ENCODE measurements at regions not wholly inside any gene's neighbourhood (a gene's known extent, or its start where the extent isn't known, plus 50 kb on each side); places are given as distances from the start of the nearest gene placed in this dataset.
"Not testable (repeated sequence)": the region's sequence is repeated elsewhere in the genome, so short reads cannot be mapped to it uniquely, and the experiment has no call there.

DNA sequence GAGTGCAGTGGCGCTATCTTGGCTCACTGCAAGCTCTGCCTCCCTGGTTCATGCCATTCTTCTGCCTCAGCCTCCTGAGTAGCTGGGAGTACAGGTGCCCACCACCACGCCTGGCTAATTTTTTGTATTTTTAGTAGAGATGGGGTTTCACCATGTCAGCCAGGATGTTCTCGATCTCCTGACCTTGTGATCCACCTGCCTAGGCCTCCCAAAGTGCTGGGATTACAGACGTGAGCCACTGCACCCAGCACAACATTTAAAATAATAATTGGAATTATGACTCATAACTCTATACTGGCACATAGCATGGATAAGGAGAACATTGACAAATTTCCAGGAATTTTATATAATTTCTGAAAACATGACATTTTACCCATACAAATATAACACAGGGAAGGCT is 54.2 kb downstream of the DBET start:
- DNase-seq (ENCODE audit: low read depth in 1 of 2, low spot score in 1 of 2), result not testable (repeated sequence)

- DNase-seq (ENCODE audit: low read depth in 1 of 2, low spot score in 1 of 2), result not testable (repeated sequence)
These were observed 54.1 kb upstream of the DUX4 start for GRCh38 chr4:190119474-190119873.

GRCh38 chr4:190120111-190120514 is 53.5 kb upstream of the DUX4 start:
- not testable (repeated sequence) for DNase-seq (ENCODE audit: low read depth in 1 of 2, low spot score in 1 of 2)

DNA sequence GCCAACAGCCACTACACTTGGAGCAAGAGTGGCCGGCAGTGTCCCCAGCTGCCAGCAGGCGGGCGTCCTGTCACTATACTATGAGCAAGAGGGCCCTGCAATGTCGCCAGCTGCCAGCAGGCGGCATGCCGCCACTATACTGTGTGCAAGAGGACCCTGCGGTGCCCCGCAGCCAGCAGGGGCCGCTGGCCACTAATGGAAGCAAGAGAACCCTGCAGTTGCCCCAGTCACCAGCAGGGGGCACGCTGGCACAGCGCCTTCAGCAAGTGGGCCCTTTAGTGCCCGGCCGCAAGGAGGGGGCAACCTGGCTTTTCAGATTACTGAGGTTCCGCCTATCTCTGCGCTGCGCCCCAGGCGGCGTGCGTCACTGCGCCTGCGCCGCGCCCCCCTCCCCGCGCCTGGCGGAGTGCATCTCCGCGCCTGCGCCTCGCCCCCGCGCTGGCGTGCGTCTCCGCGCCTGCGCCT is 53.0 kb upstream of the DUX4 start:
- DNase-seq (ENCODE audit: low read depth in 1 of 2, low spot score in 1 of 2), result not testable (repeated sequence)

DNA sequence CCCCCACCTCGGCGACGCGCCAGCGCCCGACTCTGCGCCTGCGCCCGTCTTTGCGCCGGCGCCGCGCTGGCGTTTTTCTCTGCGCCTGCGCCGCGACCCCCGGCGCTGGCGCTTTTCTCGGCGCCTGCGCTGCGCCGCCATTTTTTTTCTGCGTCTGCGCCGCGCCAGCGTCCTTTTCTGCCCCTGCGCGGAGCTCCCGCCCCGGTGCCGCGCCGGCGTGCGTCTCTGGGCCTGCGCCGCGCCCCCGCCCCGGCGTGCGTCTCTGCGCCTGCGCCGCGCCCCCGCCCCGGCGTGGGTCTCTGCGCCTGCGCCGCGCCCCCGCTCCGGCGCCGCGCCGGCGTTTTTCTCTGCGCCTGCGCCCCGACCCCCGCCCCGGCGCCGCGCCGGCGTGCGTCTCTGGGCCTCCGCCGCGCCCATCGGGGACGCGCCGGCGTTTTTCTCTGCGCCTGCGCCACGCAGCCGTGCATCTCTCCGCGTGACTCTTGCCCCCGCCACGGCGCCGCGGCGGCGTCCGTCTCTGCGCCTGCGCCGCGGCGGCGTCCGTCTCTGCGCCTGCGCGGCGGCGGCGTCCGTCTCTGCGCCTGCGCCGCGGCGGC is 52.4 kb upstream of the DUX4 start:
- DNase-seq (ENCODE audit: low read depth in 1 of 2, low spot score in 1 of 2), result not testable (repeated sequence)

GRCh38 chr4:190121759-190122158 is 51.8 kb upstream of the DUX4 start:
- DNase-seq (ENCODE audit: low read depth in 1 of 2, low spot score in 1 of 2), result no peak

- DNase-seq (ENCODE audit: low read depth in 1 of 2, low spot score in 1 of 2), result peak in 1 of 2 donors; percentile 18
These were observed 51.1 kb upstream of the DUX4 start for GRCh38 chr4:190122161-190123142.
